IPS-NIHi7 (cell line): ENCODE measurements at regions not wholly inside any gene's neighbourhood (a gene's known extent, or its start where the extent isn't known, plus 50 kb on each side); places are given as distances from the start of the nearest gene placed in this dataset.
A peak's percentile ranks its signal among the peaks of the same experiment; 100 is the strongest.
"Not testable (repeated sequence)": the region's sequence is repeated elsewhere in the genome, so short reads cannot be mapped to it uniquely, and the experiment has no call there.

Source experiments
- DNase-seq: peaks from one replicate; pipeline ENCODE4 v3.0.0; 2012; ENCODE audit warnings: mixed read lengths; ENCODE audit errors: extremely low spot score

DNA sequence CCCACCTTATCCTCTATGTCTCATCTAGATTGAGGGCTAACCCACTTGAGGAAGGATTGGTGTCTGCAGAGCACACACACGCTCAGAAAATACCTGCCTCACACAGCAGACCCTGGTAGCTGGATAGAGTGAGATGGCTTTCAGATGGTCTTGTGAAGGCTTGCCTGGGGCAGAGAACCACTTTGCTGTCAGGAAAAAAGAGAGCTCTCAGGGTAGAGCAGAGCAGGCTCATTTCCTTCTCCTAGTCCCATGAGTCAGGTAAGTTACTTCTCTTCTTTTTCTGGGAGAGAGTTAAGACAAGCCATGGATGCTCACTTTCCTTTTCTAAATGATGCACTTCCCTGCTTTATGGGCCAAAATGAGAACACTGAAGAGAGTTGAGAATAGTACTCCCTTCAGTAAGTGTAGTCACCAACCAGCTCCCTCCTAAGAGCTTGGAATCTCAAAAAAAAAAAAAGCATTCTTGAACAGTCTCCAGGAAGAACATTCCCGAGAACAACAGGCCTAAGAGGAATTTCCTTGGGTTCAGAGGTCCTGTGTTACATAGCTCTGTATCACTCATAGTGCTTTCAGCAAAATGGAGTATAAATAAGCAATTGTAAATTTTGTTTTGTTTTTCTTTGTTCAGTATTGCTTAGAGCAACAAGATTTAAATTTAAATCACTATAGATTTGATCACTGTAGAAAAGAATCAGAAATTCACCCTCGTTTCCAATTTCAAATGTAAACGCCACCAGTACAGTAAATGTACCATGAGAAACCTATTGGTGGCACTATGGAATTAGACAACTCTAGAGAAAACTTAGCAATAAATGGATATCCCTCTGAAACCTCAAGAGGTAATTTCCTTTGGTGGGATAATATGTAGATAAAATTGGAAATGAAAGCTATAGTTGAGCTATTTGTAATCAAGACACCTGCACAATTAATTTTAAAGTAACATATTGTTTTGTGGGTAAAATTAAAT lies 530.3 kb downstream of the RFPL4B start:
- no peak for DNase-seq

DNA sequence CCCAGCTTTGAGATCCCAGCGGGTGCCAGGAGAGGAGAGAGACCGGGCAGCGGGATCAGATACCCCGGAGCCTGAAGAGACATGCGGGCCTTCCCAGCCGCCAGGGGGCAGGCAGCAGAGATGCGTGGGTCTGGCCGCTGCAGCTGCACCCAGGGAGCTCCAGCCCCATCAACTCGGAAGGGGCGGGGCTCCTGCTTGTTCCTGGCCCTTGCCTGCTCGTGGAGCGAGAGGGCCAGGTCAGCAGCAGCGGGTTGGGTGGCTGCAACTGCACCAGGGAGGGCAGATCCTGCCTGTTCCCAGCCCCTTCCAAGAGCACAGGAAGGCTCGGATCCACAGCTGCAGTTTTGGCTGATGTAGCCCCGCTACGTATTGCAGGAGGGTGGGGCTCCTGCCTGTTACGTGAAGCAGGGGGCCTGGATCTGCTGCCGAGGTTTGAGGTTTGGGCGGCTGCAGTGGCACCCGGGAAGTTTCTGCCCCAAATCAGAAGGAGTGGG lies 532.8 kb downstream of the RFPL4B start:
- DNase-seq: peak; percentile 81

DNA sequence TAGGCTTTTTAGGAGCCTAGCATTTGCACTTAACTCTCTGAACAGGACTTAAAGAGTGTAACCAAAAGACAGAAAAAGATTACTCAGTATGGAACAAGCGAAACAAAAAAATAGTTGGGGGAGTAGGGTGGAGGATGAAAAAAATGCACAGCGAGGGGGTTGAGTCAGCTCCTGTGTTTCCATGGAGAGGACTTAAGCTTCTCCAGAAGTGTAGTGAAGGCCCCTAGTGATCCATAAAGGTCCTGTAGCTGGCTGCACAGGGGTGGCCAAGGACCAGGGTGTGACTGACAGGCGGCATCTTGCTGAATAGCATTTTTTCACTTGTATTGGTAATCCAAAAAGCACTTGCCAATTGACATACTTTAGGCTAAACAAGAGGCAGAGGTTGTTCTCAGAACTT lies 533.9 kb downstream of the RFPL4B start:
- no peak for DNase-seq

DNA sequence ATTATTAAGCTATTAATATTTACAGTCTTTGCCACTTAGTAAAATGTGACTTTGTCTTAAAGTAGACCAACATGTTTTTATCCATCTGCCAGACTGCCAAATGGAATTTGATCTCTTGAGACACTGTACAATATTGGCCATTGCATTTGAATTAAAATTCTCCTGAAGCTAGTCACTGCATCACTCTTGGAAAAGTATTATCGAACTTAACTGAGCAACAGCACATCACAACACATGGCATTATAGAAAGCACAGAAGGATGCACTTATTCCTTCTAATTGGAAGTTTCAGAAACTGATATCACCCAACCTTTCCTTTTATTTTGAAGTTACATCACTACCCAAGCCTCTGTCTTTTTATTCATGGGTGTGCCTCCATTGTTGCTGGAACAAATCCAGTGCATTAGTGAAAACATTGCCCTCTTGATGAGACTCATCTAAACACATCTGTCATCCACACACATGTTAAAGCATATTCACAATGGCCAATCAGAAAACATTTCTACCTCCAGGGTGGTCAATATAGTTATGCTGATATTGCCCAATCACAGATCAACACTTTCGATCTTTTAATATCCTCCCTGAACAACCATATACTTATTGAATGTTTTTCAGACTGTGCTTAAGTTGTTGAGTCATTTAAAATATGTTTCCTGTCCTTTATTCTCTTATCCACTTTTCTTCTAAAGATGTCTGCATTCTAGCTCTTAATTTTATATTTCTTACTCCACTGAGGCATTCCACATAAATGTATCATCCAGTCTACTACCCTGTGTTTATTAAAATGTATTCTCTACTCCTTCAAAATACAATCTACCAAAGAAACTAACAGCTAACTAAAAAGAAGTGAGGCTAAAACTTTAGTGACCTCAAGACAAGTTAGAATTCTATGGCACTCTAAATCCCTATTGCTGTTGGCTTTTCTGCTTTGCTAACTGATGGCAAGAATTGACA lies 535.0 kb downstream of the RFPL4B start:
- no peak for DNase-seq

DNA sequence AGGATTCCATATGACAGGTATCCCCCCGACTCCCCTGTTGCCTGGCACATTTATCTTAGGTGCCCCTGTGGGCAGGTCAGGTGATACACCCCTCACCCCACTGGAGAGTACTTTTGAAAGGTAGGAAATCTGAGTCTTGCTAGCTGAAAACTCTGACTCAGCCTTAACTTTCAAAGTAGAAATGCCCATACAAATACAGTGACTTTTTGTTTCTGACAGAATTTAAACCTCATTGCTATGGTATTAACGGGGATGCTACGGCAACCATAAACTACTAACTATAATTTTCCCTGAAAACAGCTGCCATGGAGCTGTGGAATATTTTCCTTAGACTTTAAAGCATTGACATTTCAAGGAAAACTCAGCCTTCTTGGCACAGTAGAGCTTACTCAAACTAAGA lies 536.0 kb downstream of the RFPL4B start:
- no peak for DNase-seq

DNA sequence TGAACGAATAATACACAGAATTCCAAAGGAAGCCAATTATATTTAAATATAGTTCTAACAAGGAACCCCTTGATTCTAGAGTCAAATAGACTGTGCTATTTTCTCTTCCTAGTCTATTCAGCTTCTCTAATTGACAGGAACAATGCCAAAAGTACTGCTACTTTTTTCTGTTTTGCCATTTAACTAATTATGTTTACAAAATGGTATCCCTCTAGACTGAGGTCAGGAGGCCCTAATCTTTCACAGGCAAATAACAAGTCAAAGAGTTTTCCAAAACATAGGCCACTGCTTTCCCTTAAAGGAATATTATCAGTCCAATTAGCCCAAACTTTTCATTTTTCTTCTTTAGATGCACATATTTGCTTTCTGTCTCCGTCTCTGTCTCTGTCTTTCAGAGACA lies 539.3 kb downstream of the RFPL4B start:
- DNase-seq: no peak

DNA sequence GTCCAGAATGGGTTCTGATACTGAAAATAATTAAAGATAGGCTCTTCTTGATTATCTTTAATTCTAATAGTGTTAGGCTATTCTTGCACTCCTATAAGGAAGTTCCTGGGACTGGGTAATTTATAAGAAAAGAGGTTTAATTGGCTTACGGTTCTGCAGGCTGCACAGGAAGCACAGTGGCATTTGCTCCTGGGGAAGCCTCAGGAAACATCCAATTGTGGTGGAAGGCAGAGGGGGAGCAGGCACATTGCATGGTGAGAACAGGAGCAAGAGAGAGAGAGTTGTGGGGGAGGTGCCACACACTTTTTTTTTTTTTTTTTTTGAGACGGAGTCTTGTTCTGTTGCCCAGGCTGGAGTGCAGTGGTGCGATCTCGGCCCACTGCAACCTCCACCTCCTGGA lies 540.3 kb downstream of the RFPL4B start:
- DNase-seq: not testable (repeated sequence)

DNA sequence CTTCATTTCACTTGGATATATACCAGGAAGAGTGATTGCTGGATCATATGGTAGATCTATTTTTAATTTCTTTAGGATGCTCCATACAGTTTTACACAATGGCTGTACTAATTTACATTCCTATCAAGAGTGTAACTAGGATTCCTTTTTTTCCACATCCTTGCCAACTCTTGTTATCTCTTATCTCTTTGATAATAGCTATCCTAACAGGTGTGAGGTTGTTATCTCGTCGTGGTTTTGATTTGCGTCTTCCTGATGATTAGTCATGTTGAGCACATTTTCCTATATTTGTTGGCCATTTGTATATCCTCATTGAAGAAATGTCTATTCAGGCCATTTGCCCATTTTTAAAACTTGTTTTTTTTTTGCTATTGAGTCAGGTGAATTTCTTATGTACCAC lies 552.4 kb downstream of the RFPL4B start:
- DNase-seq: no peak

DNA sequence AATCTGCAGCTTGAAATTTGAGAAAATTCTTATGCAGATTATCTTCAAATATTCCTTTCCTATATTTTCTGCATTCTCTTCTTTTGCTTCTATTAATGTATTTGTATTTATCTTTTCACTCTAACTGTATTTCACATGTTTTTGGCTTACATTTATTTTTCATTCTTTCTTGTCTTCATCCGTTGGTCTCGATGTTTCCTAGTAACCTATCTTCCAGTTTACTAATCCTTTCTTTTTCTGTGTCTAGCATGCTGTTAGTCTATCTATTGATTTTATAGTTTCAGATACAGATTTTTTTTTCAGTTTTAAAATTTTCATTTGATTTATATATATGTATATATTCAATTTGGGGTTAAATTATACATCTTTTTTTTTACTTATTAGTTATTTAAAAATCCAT lies 556.2 kb downstream of the RFPL4B start:
- DNase-seq: no peak

DNA sequence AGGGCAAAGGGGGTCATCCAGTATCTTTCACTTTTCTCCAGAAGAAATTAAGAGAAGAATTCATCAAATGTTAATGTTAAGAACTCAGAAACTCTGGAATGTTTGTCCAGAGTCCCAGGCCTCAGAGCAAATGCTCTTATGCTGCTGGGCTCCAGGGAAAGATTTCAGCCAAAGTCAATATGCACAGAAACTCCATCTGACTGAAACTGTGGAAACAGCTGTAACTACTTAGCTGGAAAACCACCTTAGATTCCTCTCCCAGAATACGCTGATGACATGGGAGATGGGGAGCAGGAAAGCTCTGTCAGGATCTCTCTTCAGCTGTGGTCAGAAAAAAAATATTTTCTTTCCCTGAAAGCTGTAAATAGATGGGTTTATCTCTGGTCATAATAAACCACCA lies 559.6 kb downstream of the RFPL4B start:
- DNase-seq: no peak

DNA sequence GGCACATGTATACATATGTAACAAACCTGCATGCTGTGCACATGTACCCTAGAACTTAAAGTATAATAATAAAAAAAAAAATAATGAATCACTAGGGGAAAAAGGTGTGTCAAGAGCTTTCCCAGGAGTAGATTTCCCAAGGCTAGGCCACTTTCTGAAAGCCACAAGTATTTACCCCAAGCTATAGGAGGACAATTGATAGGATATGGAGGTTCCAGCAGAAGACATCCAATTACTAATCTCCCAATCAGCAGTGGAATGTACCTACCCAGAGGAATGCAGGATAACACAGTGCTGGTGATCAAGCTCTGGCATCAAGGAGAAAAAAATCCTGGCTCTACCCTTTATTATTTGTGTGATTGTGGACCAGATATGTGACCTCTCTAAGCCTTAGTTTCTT lies 562.7 kb downstream of the RFPL4B start:
- no peak for DNase-seq

DNA sequence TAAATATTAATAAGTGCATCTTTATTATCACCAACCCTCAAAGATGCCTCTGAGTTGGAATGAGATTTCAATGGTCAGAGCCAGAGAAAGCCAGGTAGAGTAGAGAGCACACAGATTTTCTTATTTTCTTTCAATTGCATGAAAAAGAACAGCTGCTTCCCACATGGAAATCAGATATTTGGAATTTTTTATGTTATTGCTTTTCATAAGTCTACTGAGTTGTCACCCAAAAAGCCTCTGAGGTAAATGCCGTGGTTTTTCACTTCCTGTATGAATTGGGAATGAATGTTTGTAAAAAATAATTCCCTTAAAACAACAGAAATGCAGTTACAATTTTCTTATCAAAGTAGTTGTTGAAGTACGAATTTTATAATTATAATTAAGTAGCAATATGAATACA lies 563.1 kb downstream of the RFPL4B start:
- DNase-seq: no peak

DNA sequence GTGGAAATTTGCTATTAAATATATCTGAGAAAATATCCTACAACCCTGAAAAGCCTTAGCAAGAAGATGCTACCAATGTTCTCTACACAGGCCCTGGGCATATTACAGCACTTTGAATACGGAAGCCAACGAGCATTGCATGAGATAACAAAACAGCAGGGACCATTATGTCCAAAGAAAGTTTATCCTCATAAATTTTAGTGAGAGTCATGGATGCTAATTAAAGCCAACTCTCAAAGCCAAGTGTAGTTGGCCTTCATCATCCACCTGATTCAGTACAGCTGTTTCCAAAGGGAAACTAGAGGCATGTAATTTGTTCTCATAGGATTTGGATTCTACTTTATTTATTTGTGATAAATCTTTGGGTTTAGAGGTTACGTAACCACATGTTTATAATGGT lies 564.8 kb downstream of the RFPL4B start:
- DNase-seq: no peak

DNA sequence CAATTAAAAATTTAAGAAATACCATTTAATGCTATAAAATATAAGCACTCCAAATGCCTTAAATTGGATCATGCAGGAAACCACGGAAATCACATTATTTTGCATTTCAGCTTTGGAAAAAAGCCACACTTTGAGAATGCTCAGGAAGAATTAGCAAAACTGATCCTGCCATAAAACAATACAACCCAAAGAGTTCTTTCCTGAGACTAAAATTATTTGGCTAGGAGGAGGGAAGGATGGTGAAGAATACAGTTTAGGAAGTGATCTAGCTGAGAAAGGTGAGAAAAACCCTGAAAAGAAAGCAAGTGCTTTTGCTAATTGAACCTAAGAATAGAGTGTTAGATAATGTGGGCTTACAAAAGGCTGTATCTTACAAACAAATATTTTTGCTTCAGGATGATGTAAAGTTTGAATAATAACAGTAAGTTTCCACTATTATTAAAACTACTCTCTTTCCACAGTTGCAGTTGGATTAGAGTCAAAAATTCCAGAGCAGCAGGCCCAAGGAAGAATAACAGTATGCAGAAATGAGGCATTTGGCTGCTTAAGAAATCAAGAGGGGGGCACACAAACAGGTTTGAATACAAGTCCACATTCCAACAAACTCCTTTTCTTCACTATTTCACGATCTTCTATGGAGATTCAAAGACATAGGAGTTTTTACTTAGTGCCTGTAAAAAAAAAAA lies 565.4 kb downstream of the RFPL4B start:
- no peak for DNase-seq

DNA sequence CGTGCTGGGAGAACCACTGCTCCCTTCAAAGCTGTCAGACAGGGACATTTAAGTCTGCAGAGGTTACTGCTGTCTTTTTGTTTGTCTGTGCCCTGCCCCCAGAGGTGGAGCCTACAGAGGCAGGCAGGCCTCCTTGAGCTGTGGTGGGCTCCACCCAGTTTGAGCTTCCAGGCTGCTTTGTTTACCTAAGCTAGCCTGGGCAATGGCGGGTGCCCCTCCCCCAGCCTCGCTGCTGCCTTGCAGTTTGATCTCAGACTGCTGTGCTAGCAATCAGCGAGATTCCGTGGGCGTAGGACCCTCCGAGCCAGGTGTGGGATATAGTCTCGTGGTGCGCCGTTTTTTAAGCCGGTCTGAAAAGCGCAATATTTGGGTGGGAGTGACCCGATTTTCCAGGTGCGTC lies 572.6 kb downstream of the RFPL4B start:
- DNase-seq: not testable (repeated sequence)

DNA sequence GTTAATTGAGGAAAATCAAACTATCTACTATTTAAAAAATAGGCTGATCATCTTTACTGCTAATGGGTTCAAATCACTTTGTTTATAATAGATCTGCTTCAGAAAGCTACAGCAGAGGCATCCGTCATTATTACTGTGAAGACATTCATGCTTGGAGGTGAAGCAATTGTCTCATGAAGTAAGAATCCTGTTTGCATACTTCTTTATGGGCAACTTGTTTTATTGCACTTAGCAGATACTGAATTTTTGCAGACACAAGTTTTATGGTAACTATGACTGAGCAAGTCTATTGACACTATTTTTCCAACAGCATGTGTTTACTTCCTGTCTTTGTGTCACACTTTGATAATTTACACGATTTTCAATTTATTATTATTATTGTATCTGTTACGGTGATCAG lies 573.9 kb downstream of the RFPL4B start:
- DNase-seq: no peak

DNA sequence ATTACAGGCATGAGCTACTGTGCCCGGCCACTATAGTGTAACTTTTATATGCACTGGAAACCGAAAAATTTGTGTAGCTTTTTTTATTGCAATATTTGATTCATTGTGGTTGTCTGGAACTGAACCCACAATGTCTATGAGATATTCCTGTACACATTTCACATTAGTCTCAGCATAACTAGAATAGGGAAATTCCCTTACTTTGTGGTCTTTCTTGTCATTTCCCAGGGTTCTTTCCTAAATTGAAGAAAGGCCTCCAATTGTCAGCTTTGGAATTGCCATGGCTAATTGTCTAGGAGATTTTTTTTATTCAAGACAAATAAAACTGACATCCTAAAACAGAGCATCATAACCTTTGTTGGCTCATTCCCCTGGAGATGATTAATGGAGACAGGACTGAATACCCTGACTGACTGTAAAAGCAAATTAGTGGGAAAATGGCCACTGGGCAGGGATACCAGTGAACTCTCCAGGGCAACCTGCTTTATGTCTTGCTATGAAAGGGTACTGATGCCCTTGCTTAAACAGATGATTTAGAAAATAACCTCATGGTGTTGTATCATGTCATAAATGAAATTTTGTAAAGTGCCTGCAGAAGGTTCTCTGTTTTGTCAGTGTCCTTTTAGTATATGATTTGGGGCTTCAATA lies 576.9 kb downstream of the RFPL4B start:
- no peak for DNase-seq

DNA sequence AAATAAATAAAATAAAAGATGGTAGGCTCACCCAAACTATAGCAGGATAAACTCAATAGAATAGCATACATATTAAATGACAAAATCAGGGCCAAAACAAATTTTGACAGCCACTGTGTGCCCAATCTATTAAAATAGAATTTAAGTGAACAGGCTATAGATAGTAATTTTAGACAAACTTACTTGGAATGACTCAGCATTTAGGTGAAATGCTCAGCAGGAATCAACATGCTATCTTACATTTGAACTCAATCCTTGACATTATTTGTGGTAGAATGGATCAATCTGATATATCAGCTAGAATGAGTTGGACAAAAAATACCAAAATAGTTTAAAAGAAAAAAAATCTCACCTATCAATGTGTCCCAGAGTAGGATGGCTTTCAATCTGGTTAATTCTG lies 578.6 kb downstream of the RFPL4B start:
- no peak for DNase-seq

DNA sequence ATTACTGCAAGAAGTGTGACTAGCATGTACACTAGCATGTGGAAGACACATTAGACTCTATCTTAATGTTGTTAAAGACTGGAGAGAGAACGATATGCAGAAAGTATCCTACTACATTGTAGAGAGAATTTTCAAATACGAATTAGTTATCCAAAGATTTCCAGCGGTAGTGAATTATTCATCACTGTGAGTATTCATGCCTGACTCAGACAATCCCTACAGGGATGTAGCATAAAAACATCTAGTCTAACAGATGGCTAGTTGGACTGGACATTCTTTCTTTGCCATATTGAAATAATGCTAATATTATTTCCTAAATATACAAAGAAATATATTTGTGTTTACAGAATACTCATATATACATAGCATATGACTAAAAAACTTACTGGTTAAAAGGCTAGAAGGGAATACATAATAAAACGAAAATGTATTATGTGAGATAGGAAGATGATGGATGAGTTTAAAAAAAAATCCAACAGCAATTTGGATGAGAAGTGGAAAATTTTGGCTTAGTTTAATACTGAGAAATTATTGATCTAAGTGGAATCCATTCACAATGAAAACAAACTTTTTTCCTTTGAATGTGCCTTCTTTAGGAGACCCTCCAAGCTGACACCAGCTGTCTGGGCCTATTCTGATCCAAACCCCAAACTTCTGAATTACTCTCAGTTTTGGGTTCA lies 580.7 kb downstream of the RFPL4B start:
- no peak for DNase-seq

DNA sequence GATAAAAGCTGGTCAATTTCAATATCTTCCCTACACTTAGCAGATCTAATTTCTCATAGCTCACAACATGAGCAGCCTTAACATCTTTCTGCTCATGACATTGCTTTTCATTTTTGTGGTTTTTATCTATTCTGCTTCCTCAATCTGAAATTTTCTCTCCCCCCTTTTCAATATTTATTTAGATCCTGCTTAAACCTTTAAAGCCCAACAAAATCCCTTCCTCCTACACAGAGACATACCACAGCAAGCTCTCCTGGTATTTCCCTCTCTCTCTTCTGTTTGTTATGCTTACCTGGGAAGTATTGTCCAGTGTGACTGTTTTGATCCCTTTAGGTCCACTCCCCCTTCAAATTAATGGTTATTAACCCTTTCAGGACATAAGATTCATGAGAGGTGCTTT lies 582.5 kb downstream of the RFPL4B start:
- no peak for DNase-seq

DNA sequence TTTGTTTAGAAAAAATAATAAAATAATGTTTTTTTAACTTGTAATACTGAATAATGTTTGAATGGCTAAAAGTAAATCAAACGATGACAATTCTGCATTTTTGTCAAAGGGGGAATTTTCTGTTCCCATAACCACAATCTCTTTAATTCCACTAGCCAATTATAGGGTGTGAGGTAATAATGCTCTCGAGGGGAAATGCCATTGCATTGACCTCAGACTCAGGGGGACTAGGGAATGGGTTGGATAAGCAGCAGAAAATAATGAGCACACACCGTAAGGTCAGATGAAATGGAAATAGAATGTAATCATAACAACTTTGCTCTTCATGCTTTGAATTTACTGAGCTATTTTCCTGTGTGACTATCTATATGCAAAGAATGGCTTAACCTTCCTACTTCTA lies 584.7 kb downstream of the RFPL4B start:
- no peak for DNase-seq
